ENCODE measurements at regions not wholly inside any gene's neighbourhood (a gene's known extent, or its start where the extent isn't known, plus 50 kb on each side); places are given as distances from the start of the nearest gene placed in this dataset.

GRCh38 chr4:24279469-24279868 is 304.9 kb downstream of the DHX15 start:
- no peak for DNase-seq

GRCh38 chr4:24278693-24279092 is 305.7 kb downstream of the DHX15 start:
- no peak for DNase-seq

- no peak for DNase-seq
These were observed 309.9 kb downstream of the DHX15 start for GRCh38 chr4:24274381-24274941.

GRCh38 chr4:24273136-24273535 is 311.2 kb downstream of the DHX15 start:
- no peak for DNase-seq

- no peak for DNase-seq
These were observed 317.2 kb downstream of the DHX15 start for GRCh38 chr4:24266951-24267722.

GRCh38 chr4:24265989-24266388 is 318.4 kb downstream of the DHX15 start:
- DNase-seq, result no peak

- DNase-seq, result no peak
These were observed 321.7 kb downstream of the DHX15 start for GRCh38 chr4:24262616-24263015.

- DNase-seq, result no peak
These were observed 322.3 kb downstream of the DHX15 start for GRCh38 chr4:24262084-24262483.

GRCh38 chr4:24260923-24261564 is 323.3 kb downstream of the DHX15 start:
- DNase-seq, result no peak

- no peak for DNase-seq
These were observed 324.1 kb downstream of the DHX15 start for GRCh38 chr4:24260133-24260715.

- DNase-seq, result no peak
These were observed 327.8 kb downstream of the DHX15 start for GRCh38 chr4:24256547-24256946.

- no peak for DNase-seq
These were observed 328.3 kb downstream of the DHX15 start for GRCh38 chr4:24256066-24256465.

- DNase-seq, result no peak
These were observed 332.2 kb downstream of the DHX15 start for GRCh38 chr4:24252121-24252520.

GRCh38 chr4:24251589-24251988 is 332.8 kb downstream of the DHX15 start:
- DNase-seq, result no peak

- no peak for DNase-seq
These were observed 334.4 kb downstream of the DHX15 start for GRCh38 chr4:24249972-24250371.

- DNase-seq, result no peak
These were observed 335.4 kb downstream of the DHX15 start for GRCh38 chr4:24248674-24249630.

- no peak for DNase-seq
These were observed 338.9 kb downstream of the DHX15 start for GRCh38 chr4:24245491-24245820.

GRCh38 chr4:24244663-24245490 is 339.5 kb downstream of the DHX15 start:
- no peak for DNase-seq

- DNase-seq, result no peak
These were observed 340.7 kb downstream of the DHX15 start for GRCh38 chr4:24243641-24244040.

- no peak for DNase-seq
These were observed 342.8 kb downstream of the DHX15 start for GRCh38 chr4:24241511-24241910.

- no peak for DNase-seq
These were observed 343.7 kb downstream of the DHX15 start for GRCh38 chr4:24240655-24241054.

- DNase-seq, result no peak
These were observed 346.6 kb downstream of the DHX15 start for GRCh38 chr4:24237709-24238108.
